ENCODE measurements at regions not wholly inside any gene's neighbourhood (a gene's known extent, or its start where the extent isn't known, plus 50 kb on each side); places are given as distances from the start of the nearest gene placed in this dataset.

GRCh38 chr2:217510771-217511291 is 492.0 kb downstream of the TNS1 start:
- DNase-seq (ENCODE audit: extremely low spot score), result peak; percentile 77
- ChIA-PET CTCF (interaction anchor here (0.5 to 2.9 kb wide), 14 partner anchors 24 to 829 kb away, joined by 3 to 12 read pairs (median 4); no protein-coding TSS in a partner anchor), POLR2A (no interaction called here)

GRCh38 chr2:217505303-217505702 is 497.5 kb downstream of the TNS1 start:
- POLR2A ChIA-PET, result no interaction called here
- CTCF ChIA-PET, result no interaction called here
- DNase-seq (ENCODE audit: extremely low spot score), result no peak
- TF ChIP-seq L3MBTL2 (conservative IDR thresholded peaks at IDR 0.05) (no peak), FOXM1 (IDR thresholded peaks at IDR 0.05; ENCODE audit: borderline replicate concordance) (no peak)

More at GRCh38 chr2:217510771-217511291, 492.0 kb downstream of the TNS1 start:
- TF ChIP-seq SP1 (IDR thresholded peaks at IDR 0.05) (no peak), PKNOX1 (IDR thresholded peaks at IDR 0.05) (peak; percentile 34; the same call in 1 of the 2 replicates), ZNF384 (IDR thresholded peaks at IDR 0.05) (peak; percentile 68)

- CTCF ChIA-PET, result no interaction called here
- TF ChIP-seq SP1 (IDR thresholded peaks at IDR 0.05) (no peak), BHLHE40 (IDR thresholded peaks at IDR 0.05; ENCODE audit: borderline replicate concordance) (no peak), NFRKB (IDR thresholded peaks at IDR 0.05) (no peak), CTBP1 (IDR thresholded peaks at IDR 0.05; ENCODE audit: borderline replicate concordance) (no peak)
- POLR2A ChIA-PET, result no interaction called here
- no peak for DNase-seq (ENCODE audit: extremely low spot score)
These were observed 500.9 kb downstream of the TNS1 start for GRCh38 chr2:217501887-217502286.

GRCh38 chr2:217497843-217498377 is 504.9 kb downstream of the TNS1 start:
- CTCF ChIA-PET, result no interaction called here
- DNase-seq (ENCODE audit: extremely low spot score), result no peak
- no peak for TF ChIP-seq FOXM1 (IDR thresholded peaks at IDR 0.05; ENCODE audit: borderline replicate concordance)
- TF ChIP-seq CTBP1 (IDR thresholded peaks at IDR 0.05; ENCODE audit: borderline replicate concordance), result no peak
- POLR2A ChIA-PET, result no interaction called here

GRCh38 chr2:217494557-217494956 is 508.2 kb downstream of the TNS1 start:
- POLR2A ChIA-PET, result no interaction called here
- TF ChIP-seq FOXK2 (IDR thresholded peaks at IDR 0.05), result no peak
- no peak for TF ChIP-seq FOXM1 (IDR thresholded peaks at IDR 0.05; ENCODE audit: borderline replicate concordance)
- TF ChIP-seq ELF4 (IDR thresholded peaks at IDR 0.05), result no peak
- TF ChIP-seq ARNT (IDR thresholded peaks at IDR 0.05), result no peak
- TF ChIP-seq SUZ12 (IDR thresholded peaks at IDR 0.05), result no peak
- no peak for TF ChIP-seq TARDBP (IDR thresholded peaks at IDR 0.05)
- no peak for TF ChIP-seq LEF1 (IDR thresholded peaks at IDR 0.05; ENCODE audit: borderline replicate concordance)
- TF ChIP-seq ZNF384 (IDR thresholded peaks at IDR 0.05), result no peak
- TF ChIP-seq PKNOX1 (IDR thresholded peaks at IDR 0.05), result no peak
- no peak for TF ChIP-seq SP1 (IDR thresholded peaks at IDR 0.05)
- no peak for TF ChIP-seq HDGF (IDR thresholded peaks at IDR 0.05; ENCODE audit: borderline replicate concordance)
- no peak for TF ChIP-seq FOXA1 (IDR thresholded peaks at IDR 0.05)
- CTCF ChIA-PET, result interaction anchor here (0.9 kb wide), 1 partner anchor 70 kb away, joined by 4 read pairs; no protein-coding TSS in a partner anchor
- DNase-seq (ENCODE audit: extremely low spot score), result no peak

- CTCF ChIA-PET, result no interaction called here
- DNase-seq (ENCODE audit: extremely low spot score), result no peak
- POLR2A ChIA-PET, result no interaction called here
- TF ChIP-seq TARDBP (IDR thresholded peaks at IDR 0.05) (no peak), L3MBTL2 (conservative IDR thresholded peaks at IDR 0.05) (no peak), ARNT (IDR thresholded peaks at IDR 0.05) (no peak), SUZ12 (IDR thresholded peaks at IDR 0.05) (no peak), LEF1 (IDR thresholded peaks at IDR 0.05; ENCODE audit: borderline replicate concordance) (no peak), ZNF384 (IDR thresholded peaks at IDR 0.05) (no peak), SP1 (IDR thresholded peaks at IDR 0.05) (no peak), BHLHE40 (IDR thresholded peaks at IDR 0.05; ENCODE audit: borderline replicate concordance) (no peak), CTBP1 (IDR thresholded peaks at IDR 0.05; ENCODE audit: borderline replicate concordance) (no peak), FOXA1 (IDR thresholded peaks at IDR 0.05) (no peak), HDGF (IDR thresholded peaks at IDR 0.05; ENCODE audit: borderline replicate concordance) (no peak), FOXM1 (IDR thresholded peaks at IDR 0.05; ENCODE audit: borderline replicate concordance) (no peak), NFRKB (IDR thresholded peaks at IDR 0.05) (no peak), PKNOX1 (IDR thresholded peaks at IDR 0.05) (no peak), FOXK2 (IDR thresholded peaks at IDR 0.05) (no peak), ELF4 (IDR thresholded peaks at IDR 0.05) (no peak)
These were observed 511.5 kb downstream of the TNS1 start for GRCh38 chr2:217491271-217491670.

- CTCF ChIA-PET, result no interaction called here
- peak; percentile 27 for DNase-seq (ENCODE audit: extremely low spot score)
- peak; percentile 64 for TF ChIP-seq L3MBTL2 (conservative IDR thresholded peaks at IDR 0.05)
- no peak for TF ChIP-seq ELF4 (IDR thresholded peaks at IDR 0.05)
- no peak for TF ChIP-seq LEF1 (IDR thresholded peaks at IDR 0.05; ENCODE audit: borderline replicate concordance)
- POLR2A ChIA-PET, result no interaction called here
These were observed 513.4 kb downstream of the TNS1 start for GRCh38 chr2:217489145-217489960.

Measured in HEK293T (cell line).